WTC11 (cell line): ENCODE measurements at regions not wholly inside any gene's neighbourhood (a gene's known extent, or its start where the extent isn't known, plus 50 kb on each side); places are given as distances from the start of the nearest gene placed in this dataset.

Experiments
- FOXK1 ChIP-seq: sonication (generic); formaldehyde crosslinking; IDR thresholded peaks from 2 replicates; pipeline ENCODE4 v1.8.0; 2022; ENCODE audit warnings: mild to moderate bottlenecking, moderate library complexity, missing genetic modification reagents
- OVOL2 ChIP-seq: fragments of 250-450 bp; sonication (Bioruptor Pico); IDR thresholded peaks from 2 replicates; pipeline ENCODE4 v1.9.0; 2021; ENCODE audit warnings: mild to moderate bottlenecking, borderline replicate concordance
- TF ChIP-seq, protein P1 (sequence below): sonication (generic); formaldehyde crosslinking; IDR thresholded peaks from 2 replicates; pipeline ENCODE4 v1.8.0; 2022; ENCODE audit warnings: missing genetic modification reagents

DNA sequence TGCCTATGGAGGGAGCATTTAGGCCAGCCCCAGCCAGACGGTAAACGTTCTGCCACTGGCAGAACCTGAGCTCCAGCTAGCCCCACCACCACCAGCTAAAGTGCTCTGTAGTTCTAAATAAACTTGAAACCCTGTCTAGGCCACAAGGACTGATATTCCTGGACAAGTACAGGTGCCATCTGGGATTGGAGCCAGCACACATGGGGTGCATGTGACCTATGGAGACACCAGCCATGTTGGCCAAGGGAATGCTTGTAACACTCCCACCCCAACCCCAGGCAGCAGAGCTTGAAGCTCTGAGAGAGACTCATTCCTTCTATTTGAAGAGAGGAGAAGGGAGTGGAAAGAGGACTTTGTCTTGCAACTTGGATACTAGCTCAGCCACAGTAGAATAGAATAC is 284.5 kb upstream of the DCBLD2 start:
- TF ChIP-seq, protein P1, sequence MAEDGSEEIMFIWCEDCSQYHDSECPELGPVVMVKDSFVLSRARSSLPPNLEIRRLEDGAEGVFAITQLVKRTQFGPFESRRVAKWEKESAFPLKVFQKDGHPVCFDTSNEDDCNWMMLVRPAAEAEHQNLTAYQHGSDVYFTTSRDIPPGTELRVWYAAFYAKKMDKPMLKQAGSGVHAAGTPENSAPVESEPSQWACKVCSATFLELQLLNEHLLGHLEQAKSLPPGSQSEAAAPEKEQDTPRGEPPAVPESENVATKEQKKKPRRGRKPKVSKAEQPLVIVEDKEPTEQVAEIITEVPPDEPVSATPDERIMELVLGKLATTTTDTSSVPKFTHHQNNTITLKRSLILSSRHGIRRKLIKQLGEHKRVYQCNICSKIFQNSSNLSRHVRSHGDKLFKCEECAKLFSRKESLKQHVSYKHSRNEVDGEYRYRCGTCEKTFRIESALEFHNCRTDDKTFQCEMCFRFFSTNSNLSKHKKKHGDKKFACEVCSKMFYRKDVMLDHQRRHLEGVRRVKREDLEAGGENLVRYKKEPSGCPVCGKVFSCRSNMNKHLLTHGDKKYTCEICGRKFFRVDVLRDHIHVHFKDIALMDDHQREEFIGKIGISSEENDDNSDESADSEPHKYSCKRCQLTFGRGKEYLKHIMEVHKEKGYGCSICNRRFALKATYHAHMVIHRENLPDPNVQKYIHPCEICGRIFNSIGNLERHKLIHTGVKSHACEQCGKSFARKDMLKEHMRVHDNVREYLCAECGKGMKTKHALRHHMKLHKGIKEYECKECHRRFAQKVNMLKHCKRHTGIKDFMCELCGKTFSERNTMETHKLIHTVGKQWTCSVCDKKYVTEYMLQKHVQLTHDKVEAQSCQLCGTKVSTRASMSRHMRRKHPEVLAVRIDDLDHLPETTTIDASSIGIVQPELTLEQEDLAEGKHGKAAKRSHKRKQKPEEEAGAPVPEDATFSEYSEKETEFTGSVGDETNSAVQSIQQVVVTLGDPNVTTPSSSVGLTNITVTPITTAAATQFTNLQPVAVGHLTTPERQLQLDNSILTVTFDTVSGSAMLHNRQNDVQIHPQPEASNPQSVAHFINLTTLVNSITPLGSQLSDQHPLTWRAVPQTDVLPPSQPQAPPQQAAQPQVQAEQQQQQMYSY (CRISPR knock-in tag): no peak
- TF ChIP-seq OVOL2 (no peak), FOXK1 (CRISPR knock-in tag) (no peak)
